ENCODE measurements at regions not wholly inside any gene's neighbourhood (a gene's known extent, or its start where the extent isn't known, plus 50 kb on each side); places are given as distances from the start of the nearest gene placed in this dataset.
"Not testable (repeated sequence)": the region's sequence is repeated elsewhere in the genome, so short reads cannot be mapped to it uniquely, and the experiment has no call there.

GRCh38 chr15:30769390-30770124 is 134.2 kb upstream of the FAN1 start:
- H3K18ac ChIP-seq (ENCODE audit: low read length); H4K5ac ChIP-seq (ENCODE audit: low read length); H2BK15ac ChIP-seq (replicated peaks; ENCODE audit: low read depth); H3K79me2 ChIP-seq (ENCODE audit: control insufficient read depth, insufficient read depth, low read length); H3K36me3 ChIP-seq (ENCODE audit: control insufficient read depth, insufficient read depth, low read length); H3K4ac ChIP-seq (ENCODE audit: low read depth, low read length); H3K27ac ChIP-seq (ENCODE audit: low read depth, low read length); H2BK5ac ChIP-seq (ENCODE audit: low read length); H3K4me2 ChIP-seq (ENCODE audit: low read length); H2AK5ac ChIP-seq (ENCODE audit: low read length); H3K27me3 ChIP-seq (ENCODE audit: insufficient read depth, low read length, poor library complexity); H3K56ac ChIP-seq (ENCODE audit: low read length); H3K9ac ChIP-seq (ENCODE audit: low read length); H3K4me3 ChIP-seq (ENCODE audit: low read length); H4K8ac ChIP-seq (ENCODE audit: low read depth, low read length); H3K4me1 ChIP-seq (ENCODE audit: control insufficient read depth, low read depth, low read length); H3K23ac ChIP-seq (ENCODE audit: low read length); DNase-seq; H3K79me1 ChIP-seq (ENCODE audit: low read length); H2BK120ac ChIP-seq (ENCODE audit: low read depth, low read length): not testable (repeated sequence)
- WGBS (ENCODE audit: extremely low coverage, insufficient coverage, low lambda C conversion rate): no CpG with 5 or more reads among the region's 12 CpGs

- Histone ChIP-seq H2BK15ac (replicated peaks; ENCODE audit: low read depth) (no peak overlapping the region), H3K36me3 (ENCODE audit: control insufficient read depth, insufficient read depth, low read length) (no peaks in the 10 kb centered on the region), H2AK5ac (ENCODE audit: low read length) (no peak overlapping the region), H3K27ac (ENCODE audit: low read depth, low read length) (no peak overlapping the region), H2BK120ac (ENCODE audit: low read depth, low read length) (no peak overlapping the region), H3K4me1 (ENCODE audit: control insufficient read depth, low read depth, low read length) (no peaks in the 10 kb centered on the region), H3K4me2 (ENCODE audit: low read length) (no peak overlapping the region), H3K4me3 (ENCODE audit: low read length) (no peak overlapping the region), H3K18ac (ENCODE audit: low read length) (no peak overlapping the region), H3K9ac (ENCODE audit: low read length) (no peak overlapping the region), H3K56ac (ENCODE audit: low read length) (no peak overlapping the region), H3K23ac (ENCODE audit: low read length) (no peak overlapping the region), H2BK5ac (ENCODE audit: low read length) (no peak overlapping the region), H3K79me2 (ENCODE audit: control insufficient read depth, insufficient read depth, low read length) (no peaks in the 10 kb centered on the region), H3K27me3 (ENCODE audit: insufficient read depth, low read length, poor library complexity) (no peaks in the 10 kb centered on the region), H4K8ac (ENCODE audit: low read depth, low read length) (no peak overlapping the region), H3K4ac (ENCODE audit: low read depth, low read length) (no peak overlapping the region), H4K5ac (ENCODE audit: low read length) (no peak overlapping the region), H3K79me1 (ENCODE audit: low read length) (no peaks in the 10 kb centered on the region)
- WGBS (ENCODE audit: extremely low coverage, insufficient coverage, low lambda C conversion rate): no CpG with 5 or more reads among the region's 17 CpGs
- no peak for DNase-seq
These were observed 133.0 kb upstream of the FAN1 start for GRCh38 chr15:30770759-30771158.

- WGBS (ENCODE audit: extremely low coverage, insufficient coverage, low lambda C conversion rate): no CpG with 5 or more reads among the region's 17 CpGs
- Histone ChIP-seq H3K18ac (ENCODE audit: low read length) (no peak overlapping the region), H2BK5ac (ENCODE audit: low read length) (no peak overlapping the region), H3K27ac (ENCODE audit: low read depth, low read length) (no peak overlapping the region), H3K4me2 (ENCODE audit: low read length) (no peak overlapping the region), H2BK120ac (ENCODE audit: low read depth, low read length) (no peak overlapping the region), H4K5ac (ENCODE audit: low read length) (no peak overlapping the region), H3K27me3 (ENCODE audit: insufficient read depth, low read length, poor library complexity) (no peaks in the 10 kb centered on the region), H3K4me3 (ENCODE audit: low read length) (no peak overlapping the region), H3K9ac (ENCODE audit: low read length) (no peak overlapping the region), H3K56ac (ENCODE audit: low read length) (no peak overlapping the region), H3K23ac (ENCODE audit: low read length) (no peak overlapping the region), H4K8ac (ENCODE audit: low read depth, low read length) (no peak overlapping the region), H3K4me1 (ENCODE audit: control insufficient read depth, low read depth, low read length) (no peaks in the 10 kb centered on the region), H3K79me1 (ENCODE audit: low read length) (no peaks in the 10 kb centered on the region), H3K79me2 (ENCODE audit: control insufficient read depth, insufficient read depth, low read length) (no peaks in the 10 kb centered on the region), H3K4ac (ENCODE audit: low read depth, low read length) (no peak overlapping the region), H2BK15ac (replicated peaks; ENCODE audit: low read depth) (no peak overlapping the region), H2AK5ac (ENCODE audit: low read length) (no peak overlapping the region), H3K36me3 (ENCODE audit: control insufficient read depth, insufficient read depth, low read length) (no peaks in the 10 kb centered on the region)
- DNase-seq: no peak
These were observed 120.7 kb upstream of the FAN1 start for GRCh38 chr15:30783019-30783418.

GRCh38 chr15:30788595-30788994 is 115.1 kb upstream of the FAN1 start:
- no peak overlapping the region for H3K56ac ChIP-seq (ENCODE audit: low read length)
- H3K18ac ChIP-seq (ENCODE audit: low read length): no peak overlapping the region

GRCh38 chr15:30791239-30792175 is 112.2 kb upstream of the FAN1 start:
- Histone ChIP-seq H3K23ac (ENCODE audit: low read length) (no peak overlapping the region), H4K5ac (ENCODE audit: low read length) (no peak overlapping the region), H3K27ac (ENCODE audit: low read depth, low read length) (no peak overlapping the region), H3K9ac (ENCODE audit: low read length) (no peak overlapping the region), H4K8ac (ENCODE audit: low read depth, low read length) (no peak overlapping the region), H3K27me3 (ENCODE audit: insufficient read depth, low read length, poor library complexity) (no peaks in the 10 kb centered on the region), H3K56ac (ENCODE audit: low read length) (no peak overlapping the region), H3K4me2 (ENCODE audit: low read length) (no peak overlapping the region), H2BK15ac (replicated peaks; ENCODE audit: low read depth) (no peak overlapping the region), H3K4me1 (ENCODE audit: control insufficient read depth, low read depth, low read length) (no peaks in the 10 kb centered on the region), H3K79me1 (ENCODE audit: low read length) (no peaks in the 10 kb centered on the region), H3K4ac (ENCODE audit: low read depth, low read length) (no peak overlapping the region), H3K36me3 (ENCODE audit: control insufficient read depth, insufficient read depth, low read length) (no peaks in the 10 kb centered on the region), H3K79me2 (ENCODE audit: control insufficient read depth, insufficient read depth, low read length) (no peaks in the 10 kb centered on the region), H2AK5ac (ENCODE audit: low read length) (no peak overlapping the region), H2BK120ac (ENCODE audit: low read depth, low read length) (no peak overlapping the region), H3K18ac (ENCODE audit: low read length) (no peak overlapping the region), H2BK5ac (ENCODE audit: low read length) (no peak overlapping the region), H3K4me3 (ENCODE audit: low read length) (no peak overlapping the region)
- no CpG with 5 or more reads among the region's 18 CpGs for WGBS (ENCODE audit: extremely low coverage, insufficient coverage, low lambda C conversion rate)
- peak; percentile 62 for DNase-seq

More at GRCh38 chr15:30788595-30788994, 115.1 kb upstream of the FAN1 start:
- Histone ChIP-seq H2BK5ac (ENCODE audit: low read length) (no peak overlapping the region), H2BK15ac (replicated peaks; ENCODE audit: low read depth) (no peak overlapping the region), H3K4me2 (ENCODE audit: low read length) (no peak overlapping the region), H3K23ac (ENCODE audit: low read length) (no peak overlapping the region), H3K4me1 (ENCODE audit: control insufficient read depth, low read depth, low read length) (no peaks in the 10 kb centered on the region), H3K79me1 (ENCODE audit: low read length) (no peaks in the 10 kb centered on the region), H3K9ac (ENCODE audit: low read length) (no peak overlapping the region), H2AK5ac (ENCODE audit: low read length) (no peak overlapping the region), H4K8ac (ENCODE audit: low read depth, low read length) (no peak overlapping the region), H3K4me3 (ENCODE audit: low read length) (no peak overlapping the region), H3K79me2 (ENCODE audit: control insufficient read depth, insufficient read depth, low read length) (no peaks in the 10 kb centered on the region), H3K27ac (ENCODE audit: low read depth, low read length) (no peak overlapping the region), H3K36me3 (ENCODE audit: control insufficient read depth, insufficient read depth, low read length) (no peaks in the 10 kb centered on the region), H3K27me3 (ENCODE audit: insufficient read depth, low read length, poor library complexity) (no peaks in the 10 kb centered on the region), H4K5ac (ENCODE audit: low read length) (no peak overlapping the region), H3K4ac (ENCODE audit: low read depth, low read length) (no peak overlapping the region), H2BK120ac (ENCODE audit: low read depth, low read length) (no peak overlapping the region)
- no peak for DNase-seq

Measured in mesendoderm (in vitro differentiated cells).